ENCODE measurements at regions not wholly inside any gene's neighbourhood (a gene's known extent, or its start where the extent isn't known, plus 50 kb on each side); places are given as distances from the start of the nearest gene placed in this dataset.

DNA sequence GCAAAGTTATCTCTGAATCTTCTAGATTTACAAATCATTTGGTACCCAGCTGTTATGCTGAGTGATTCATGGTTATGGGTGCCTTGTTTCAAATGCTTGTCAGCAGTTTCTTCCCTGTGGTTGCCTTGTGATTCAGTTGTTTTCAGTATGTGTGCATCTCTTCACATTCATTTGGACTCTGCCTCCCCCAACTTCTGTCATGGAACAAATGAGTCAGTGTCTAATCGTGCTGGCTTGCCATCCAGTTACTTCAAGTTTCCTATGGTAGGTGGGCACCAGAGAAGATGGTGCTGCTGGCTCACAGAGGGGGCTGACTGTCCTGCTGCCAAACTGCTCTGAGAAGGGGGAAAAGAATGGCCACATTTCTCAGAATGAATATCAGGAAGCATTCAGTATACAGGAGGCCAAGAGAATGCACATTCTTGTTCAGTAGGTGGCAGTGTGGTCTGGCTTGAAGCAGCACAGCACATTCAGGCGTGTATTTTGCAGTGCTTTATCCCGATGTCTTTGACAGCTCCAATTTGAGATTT is 260.9 kb downstream of the GLUD2 start:
- TF ChIP-seq, protein P1, sequence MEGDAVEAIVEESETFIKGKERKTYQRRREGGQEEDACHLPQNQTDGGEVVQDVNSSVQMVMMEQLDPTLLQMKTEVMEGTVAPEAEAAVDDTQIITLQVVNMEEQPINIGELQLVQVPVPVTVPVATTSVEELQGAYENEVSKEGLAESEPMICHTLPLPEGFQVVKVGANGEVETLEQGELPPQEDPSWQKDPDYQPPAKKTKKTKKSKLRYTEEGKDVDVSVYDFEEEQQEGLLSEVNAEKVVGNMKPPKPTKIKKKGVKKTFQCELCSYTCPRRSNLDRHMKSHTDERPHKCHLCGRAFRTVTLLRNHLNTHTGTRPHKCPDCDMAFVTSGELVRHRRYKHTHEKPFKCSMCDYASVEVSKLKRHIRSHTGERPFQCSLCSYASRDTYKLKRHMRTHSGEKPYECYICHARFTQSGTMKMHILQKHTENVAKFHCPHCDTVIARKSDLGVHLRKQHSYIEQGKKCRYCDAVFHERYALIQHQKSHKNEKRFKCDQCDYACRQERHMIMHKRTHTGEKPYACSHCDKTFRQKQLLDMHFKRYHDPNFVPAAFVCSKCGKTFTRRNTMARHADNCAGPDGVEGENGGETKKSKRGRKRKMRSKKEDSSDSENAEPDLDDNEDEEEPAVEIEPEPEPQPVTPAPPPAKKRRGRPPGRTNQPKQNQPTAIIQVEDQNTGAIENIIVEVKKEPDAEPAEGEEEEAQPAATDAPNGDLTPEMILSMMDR (IDR thresholded peaks at IDR 0.05; ENCODE audit: low read depth, low read length, missing input control): peak; percentile 36
- TF ChIP-seq YY1 (IDR thresholded peaks at IDR 0.05) (no peak), RAD21 (IDR thresholded peaks at IDR 0.05) (peak; percentile 60 to 77), TAF1 (conservative IDR thresholded peaks at IDR 0.05) (no peak), EGR1 (IDR thresholded peaks at IDR 0.05; ENCODE audit: low read depth in 2 of 2) (no peak), HNF4G (IDR thresholded peaks at IDR 0.05) (no peak), GABPA (IDR thresholded peaks at IDR 0.05 in 1 of 2, conservative IDR thresholded peaks at IDR 0.05 in 1 of 2) (no peak), JUND (IDR thresholded peaks at IDR 0.05) (no peak), HNF4A (conservative IDR thresholded peaks at IDR 0.05) (no peak)
- TF ChIP-seq, protein P2, sequence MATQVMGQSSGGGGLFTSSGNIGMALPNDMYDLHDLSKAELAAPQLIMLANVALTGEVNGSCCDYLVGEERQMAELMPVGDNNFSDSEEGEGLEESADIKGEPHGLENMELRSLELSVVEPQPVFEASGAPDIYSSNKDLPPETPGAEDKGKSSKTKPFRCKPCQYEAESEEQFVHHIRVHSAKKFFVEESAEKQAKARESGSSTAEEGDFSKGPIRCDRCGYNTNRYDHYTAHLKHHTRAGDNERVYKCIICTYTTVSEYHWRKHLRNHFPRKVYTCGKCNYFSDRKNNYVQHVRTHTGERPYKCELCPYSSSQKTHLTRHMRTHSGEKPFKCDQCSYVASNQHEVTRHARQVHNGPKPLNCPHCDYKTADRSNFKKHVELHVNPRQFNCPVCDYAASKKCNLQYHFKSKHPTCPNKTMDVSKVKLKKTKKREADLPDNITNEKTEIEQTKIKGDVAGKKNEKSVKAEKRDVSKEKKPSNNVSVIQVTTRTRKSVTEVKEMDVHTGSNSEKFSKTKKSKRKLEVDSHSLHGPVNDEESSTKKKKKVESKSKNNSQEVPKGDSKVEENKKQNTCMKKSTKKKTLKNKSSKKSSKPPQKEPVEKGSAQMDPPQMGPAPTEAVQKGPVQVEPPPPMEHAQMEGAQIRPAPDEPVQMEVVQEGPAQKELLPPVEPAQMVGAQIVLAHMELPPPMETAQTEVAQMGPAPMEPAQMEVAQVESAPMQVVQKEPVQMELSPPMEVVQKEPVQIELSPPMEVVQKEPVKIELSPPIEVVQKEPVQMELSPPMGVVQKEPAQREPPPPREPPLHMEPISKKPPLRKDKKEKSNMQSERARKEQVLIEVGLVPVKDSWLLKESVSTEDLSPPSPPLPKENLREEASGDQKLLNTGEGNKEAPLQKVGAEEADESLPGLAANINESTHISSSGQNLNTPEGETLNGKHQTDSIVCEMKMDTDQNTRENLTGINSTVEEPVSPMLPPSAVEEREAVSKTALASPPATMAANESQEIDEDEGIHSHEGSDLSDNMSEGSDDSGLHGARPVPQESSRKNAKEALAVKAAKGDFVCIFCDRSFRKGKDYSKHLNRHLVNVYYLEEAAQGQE (IDR thresholded peaks at IDR 0.05): no peak
- TF ChIP-seq, protein P3, sequence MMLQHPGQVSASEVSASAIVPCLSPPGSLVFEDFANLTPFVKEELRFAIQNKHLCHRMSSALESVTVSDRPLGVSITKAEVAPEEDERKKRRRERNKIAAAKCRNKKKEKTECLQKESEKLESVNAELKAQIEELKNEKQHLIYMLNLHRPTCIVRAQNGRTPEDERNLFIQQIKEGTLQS (IDR thresholded peaks at IDR 0.05): no peak
